GM23338 (cell line): ENCODE measurements at regions not wholly inside any gene's neighbourhood (a gene's known extent, or its start where the extent isn't known, plus 50 kb on each side); places are given as distances from the start of the nearest gene placed in this dataset.

Experiments
- ATAC-seq: fragments of 200-7000 bp; cut with Tn5 transposase; 3 replicates; pipeline ENCODE4 v1.9.1; 2020
- DNase-seq: peaks from one replicate; pipeline ENCODE4 v3.0.0-alpha.2; 2015; ENCODE audit warnings: low spot score
- H2AFZ ChIP-seq: fragments of 200-600 bp; sonication (generic); 2 replicates; pipeline ENCODE4 v1.8.0; 2016; ENCODE audit warnings: antibody characterized with exemption, mild to moderate bottlenecking, moderate library complexity
- H3F3A ChIP-seq: fragments of 200-600 bp; sonication (generic); replicated peaks from 2 replicates; pipeline ENCODE4 v1.8.0; 2017; ENCODE audit warnings: antibody characterized with exemption, mixed run types, low read depth
- H3K27ac ChIP-seq: fragments of 200-600 bp; sonication (generic); 2 replicates; pipeline ENCODE4 v1.6.1; 2016; ENCODE audit warnings: low read depth
- H3K27me3 ChIP-seq: fragments of 200-600 bp; sonication (generic); 2 replicates; pipeline ENCODE4 v1.8.0; 2016; ENCODE audit warnings: mild to moderate bottlenecking, mixed run types, moderate library complexity; ENCODE audit not compliant: insufficient read depth
- H3K36me3 ChIP-seq: fragments of 200-600 bp; sonication (generic); 2 replicates; pipeline ENCODE4 v1.8.0; 2016; ENCODE audit warnings: mild to moderate bottlenecking; ENCODE audit not compliant: insufficient read depth
- H3K4me1 ChIP-seq: fragments of 200-600 bp; sonication (generic); 2 replicates; pipeline ENCODE4 v1.8.0; 2016; ENCODE audit warnings: mild to moderate bottlenecking, moderate library complexity; ENCODE audit not compliant: insufficient read depth
- H3K4me2 ChIP-seq: fragments of 200-600 bp; sonication (generic); 2 replicates; pipeline ENCODE4 v1.7.1; 2017; ENCODE audit warnings: mixed run types
- H3K4me3 ChIP-seq: fragments of 200-600 bp; sonication (generic); 2 replicates; pipeline ENCODE4 v1.6.1; 2016; ENCODE audit warnings: mixed run types
- H3K79me2 ChIP-seq: fragments of 200-600 bp; sonication (generic); replicated peaks from 2 replicates; pipeline ENCODE4 v1.8.0; 2017; ENCODE audit warnings: mild to moderate bottlenecking; ENCODE audit not compliant: insufficient read depth
- H3K9me2 ChIP-seq: fragments of 200-600 bp; sonication (generic); 2 replicates; pipeline ENCODE4 v1.8.0; 2017; ENCODE audit not compliant: insufficient read depth
- H4K20me1 ChIP-seq: fragments of 200-600 bp; sonication (generic); replicated peaks from 2 replicates; pipeline ENCODE4 v1.8.0; 2017; ENCODE audit warnings: mild to moderate bottlenecking; ENCODE audit not compliant: insufficient read depth
- H3K27ac Mint-ChIP-seq: 2 replicates; pipeline ENCODE4 v1.8.0; 2020; ENCODE audit warnings: inconsistent platforms, mild to moderate bottlenecking, moderate library complexity, mixed read lengths
- H3K27me3 Mint-ChIP-seq: 3 replicates; pipeline ENCODE4 v1.8.0; 2022; ENCODE audit warnings: low read depth, mild to moderate bottlenecking, moderate library complexity, mixed read lengths, inconsistent platforms; ENCODE audit not compliant: insufficient read depth, poor library complexity
- H3K36me3 Mint-ChIP-seq: 3 replicates; pipeline ENCODE4 v1.8.0; 2021; ENCODE audit warnings: low read depth, mild to moderate bottlenecking, inconsistent platforms, moderate library complexity, mixed read lengths
- H3K4me1 Mint-ChIP-seq: 3 replicates; pipeline ENCODE4 v1.8.0; 2020; ENCODE audit warnings: mild to moderate bottlenecking, inconsistent platforms, mixed read lengths
- H3K4me3 Mint-ChIP-seq: 3 replicates; pipeline ENCODE4 v1.8.0; 2021; ENCODE audit warnings: moderate library complexity, mild to moderate bottlenecking, inconsistent platforms, mixed read lengths
- H3K9me3 Mint-ChIP-seq: 3 replicates; pipeline ENCODE4 v1.8.0; 2020; ENCODE audit warnings: moderate library complexity, mild to moderate bottlenecking, inconsistent platforms, mixed read lengths
- CREB1 ChIP-seq: fragments of 250-450 bp; sonication (Bioruptor Pico); IDR thresholded peaks from 2 replicates; pipeline ENCODE4 v1.5.0; 2020; ENCODE audit warnings: low read depth, mild to moderate bottlenecking, moderate library complexity
- EZH2 ChIP-seq: fragments of 200-600 bp; sonication (generic); IDR thresholded peaks from one replicate; pipeline ENCODE4 v1.8.0; 2017; ENCODE audit warnings: antibody characterized with exemption, mild to moderate bottlenecking, low read depth; ENCODE audit not compliant: unreplicated experiment
- JUNB ChIP-seq: IDR thresholded peaks from one replicate; pipeline ENCODE4 v1.6.1; 2016; ENCODE audit warnings: antibody characterized with exemption; ENCODE audit not compliant: unreplicated experiment
- ZNF114 ChIP-seq: fragments of 250-450 bp; sonication (Bioruptor Pico); IDR thresholded peaks from 2 replicates; pipeline ENCODE4 v1.5.0; 2020; ENCODE audit warnings: mild to moderate bottlenecking, moderate library complexity
- ZNF462 ChIP-seq: fragments of 250-450 bp; sonication (Bioruptor Pico); IDR thresholded peaks from 2 replicates; pipeline ENCODE4 v1.5.0; 2020; ENCODE audit warnings: mild to moderate bottlenecking, moderate library complexity
- TF ChIP-seq, protein P1 (sequence below): IDR thresholded peaks from 2 replicates; pipeline ENCODE4 v1.6.1; 2016; ENCODE audit warnings: antibody characterized with exemption

DNA sequence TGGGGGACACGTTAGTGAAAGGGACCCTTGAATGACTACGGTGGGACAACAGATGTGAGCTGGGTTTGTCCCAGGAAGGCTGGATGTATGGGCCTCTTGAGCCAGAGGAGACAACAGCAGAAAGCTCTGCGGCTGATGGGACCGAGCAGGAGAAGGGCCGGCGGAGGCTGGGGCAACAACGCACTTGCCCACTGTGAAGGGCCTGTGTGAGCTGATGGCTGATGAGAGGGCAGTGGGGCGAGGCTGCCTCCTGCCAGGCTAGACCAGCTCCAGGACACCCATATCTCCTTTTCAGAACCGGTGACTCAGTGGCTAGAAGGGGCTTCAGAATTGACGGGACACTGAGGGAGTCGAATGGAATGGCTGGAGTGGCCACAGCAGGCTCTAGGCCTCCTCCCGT is 250.1 kb downstream of the SEC14L1 start (continued):
- TF ChIP-seq ZNF462, result no peak
- TF ChIP-seq, protein P1, sequence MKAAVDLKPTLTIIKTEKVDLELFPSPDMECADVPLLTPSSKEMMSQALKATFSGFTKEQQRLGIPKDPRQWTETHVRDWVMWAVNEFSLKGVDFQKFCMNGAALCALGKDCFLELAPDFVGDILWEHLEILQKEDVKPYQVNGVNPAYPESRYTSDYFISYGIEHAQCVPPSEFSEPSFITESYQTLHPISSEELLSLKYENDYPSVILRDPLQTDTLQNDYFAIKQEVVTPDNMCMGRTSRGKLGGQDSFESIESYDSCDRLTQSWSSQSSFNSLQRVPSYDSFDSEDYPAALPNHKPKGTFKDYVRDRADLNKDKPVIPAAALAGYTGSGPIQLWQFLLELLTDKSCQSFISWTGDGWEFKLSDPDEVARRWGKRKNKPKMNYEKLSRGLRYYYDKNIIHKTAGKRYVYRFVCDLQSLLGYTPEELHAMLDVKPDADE, result no peak
- TF ChIP-seq EZH2, result no peak
- TF ChIP-seq ZNF114 (CRISPR knock-in tag), result no peak

- Mint-ChIP-seq H3K9me3 (no peaks in the 10 kb centered on the region; the same call in 2 of the 3 replicates), H3K4me1 (peaks cover 76% of the 10 kb centered on the region), H3K4me3 (peak overlapping the region; percentile 56), H3K36me3 (no peaks in the 10 kb centered on the region; the same call in 2 of the 3 replicates), H3K27me3 (peaks cover 31% of the 10 kb centered on the region), H3K27ac (peak overlapping the region; percentile 94)
- ATAC-seq, result peak; percentile 70
- H3K36me3 ChIP-seq, result no peaks in the 10 kb centered on the region
- peak; percentile 88 for DNase-seq
- H3F3A ChIP-seq, result peaks cover 15% of the 10 kb centered on the region; the same call in 1 of the 2 replicates
- no peaks in the 10 kb centered on the region for H3K27me3 ChIP-seq
- H3K79me2 ChIP-seq, result peaks cover 91% of the 10 kb centered on the region
- H3K4me1 ChIP-seq, result peaks cover 58% of the 10 kb centered on the region
- peaks cover 21% of the 10 kb centered on the region for H4K20me1 ChIP-seq
- peak overlapping the region; percentile 97 for H3K27ac ChIP-seq
- H2AFZ ChIP-seq, result no peak overlapping the region
- H3K4me2 ChIP-seq, result peak overlapping the region; percentile 82
- H3K4me3 ChIP-seq, result peak overlapping the region; percentile 49
- H3K9me2 ChIP-seq, result no peaks in the 10 kb centered on the region
- peak; percentile 38; the same call in 1 of the 2 replicates for TF ChIP-seq ZNF462
- no peak for TF ChIP-seq JUNB
- TF ChIP-seq CREB1 (CRISPR knock-in tag), result no peak
Measured at GRCh38 chr17:77391668-77392375, 251.1 kb downstream of the SEC14L1 start.
